Large intestine (tissue), 3 donors: ENCODE measurements at regions not wholly inside any gene's neighbourhood (a gene's known extent, or its start where the extent isn't known, plus 50 kb on each side); places are given as distances from the start of the nearest gene placed in this dataset.

Experiments
- DNase-seq, 2 donors: peaks; one replicate each; pipeline versions ENCODE4 v3.0.0 to v3.0.0-alpha.2; 2013
- H3K27ac ChIP-seq: one replicate; pipeline ENCODE4 v1.5.1; 2013; ENCODE audit warnings: low read length
- H3K27me3 ChIP-seq: 2 replicates; pipeline ENCODE4 v1.6.1; 2013; ENCODE audit warnings: low read length; ENCODE audit not compliant: control insufficient read depth, insufficient read depth
- H3K36me3 ChIP-seq: 2 replicates; pipeline ENCODE4 v1.6.1; 2013; ENCODE audit warnings: low read length; ENCODE audit not compliant: control insufficient read depth, insufficient read depth
- H3K4me1 ChIP-seq: one replicate; pipeline ENCODE4 v1.6.1; 2013; ENCODE audit warnings: low read length; ENCODE audit not compliant: control insufficient read depth, insufficient read depth
- H3K4me3 ChIP-seq: one replicate; pipeline ENCODE4 v1.5.1; 2013; ENCODE audit warnings: low read length
- H3K9me3 ChIP-seq: one replicate; pipeline ENCODE4 v1.6.1; 2013; ENCODE audit warnings: mild to moderate bottlenecking, low read depth, low read length, moderate library complexity; ENCODE audit not compliant: control insufficient read depth
- WGBS: methylation state at CpG from one replicate; pipeline ENCODE4 v1.1.5; 2013; ENCODE audit warnings: low lambda C conversion rate; ENCODE audit not compliant: insufficient coverage; 5-methylcytosine and 5-hydroxymethylcytosine counted together

GRCh38 chr4:32462944-32463343, 1742.8 kb downstream of the PCDH7 start:
- H3K27me3 ChIP-seq = no peaks in the 10 kb centered on the region
- no peaks in the 10 kb centered on the region for H3K9me3 ChIP-seq
- no peaks in the 10 kb centered on the region for H3K4me1 ChIP-seq
- no peak for DNase-seq
- WGBS = no CpG with 5 or more reads among the region's 1 CpG
- H3K36me3 ChIP-seq = no peaks in the 10 kb centered on the region
- no peak overlapping the region for H3K4me3 ChIP-seq
- no peak overlapping the region for H3K27ac ChIP-seq

- Histone ChIP-seq H3K9me3 (no peaks in the 10 kb centered on the region), H3K4me1 (no peaks in the 10 kb centered on the region), H3K36me3 (no peaks in the 10 kb centered on the region), H3K4me3 (no peak overlapping the region), H3K27me3 (no peaks in the 10 kb centered on the region), H3K27ac (no peak overlapping the region)
- DNase-seq = no peak
- WGBS = no CpG with 5 or more reads among the region's 1 CpG
These were observed 1750.0 kb downstream of the PCDH7 start for GRCh38 chr4:32470087-32470585.

- H3K27me3 ChIP-seq = no peaks in the 10 kb centered on the region
- WGBS = no CpG with 5 or more reads among the region's 2 CpGs
- H3K9me3 ChIP-seq = no peaks in the 10 kb centered on the region
- H3K4me1 ChIP-seq = no peaks in the 10 kb centered on the region
- no peak overlapping the region for H3K4me3 ChIP-seq
- H3K27ac ChIP-seq = no peak overlapping the region
- DNase-seq = no peak
- H3K36me3 ChIP-seq = no peaks in the 10 kb centered on the region
These were observed 1752.7 kb downstream of the PCDH7 start for GRCh38 chr4:32472918-32473317.

- Histone ChIP-seq H3K4me1 (no peaks in the 10 kb centered on the region), H3K36me3 (no peaks in the 10 kb centered on the region), H3K9me3 (no peaks in the 10 kb centered on the region), H3K4me3 (no peak overlapping the region), H3K27ac (no peak overlapping the region), H3K27me3 (no peaks in the 10 kb centered on the region)
- DNase-seq = no peak
- no CpG with 5 or more reads among the region's 7 CpGs for WGBS
These were observed 1755.5 kb downstream of the PCDH7 start for GRCh38 chr4:32475710-32476109.

GRCh38 chr4:32477518-32477917, 1757.3 kb downstream of the PCDH7 start:
- Histone ChIP-seq H3K27ac (no peak overlapping the region), H3K9me3 (no peaks in the 10 kb centered on the region), H3K27me3 (no peaks in the 10 kb centered on the region), H3K4me1 (no peaks in the 10 kb centered on the region), H3K4me3 (no peak overlapping the region), H3K36me3 (no peaks in the 10 kb centered on the region)
- WGBS = 33% methylated on average over 1 of the region's 2 CpGs
- no peak for DNase-seq

GRCh38 chr4:32485956-32486355, 1765.8 kb downstream of the PCDH7 start:
- H3K36me3 ChIP-seq = no peaks in the 10 kb centered on the region
- no peaks in the 10 kb centered on the region for H3K27me3 ChIP-seq
- H3K27ac ChIP-seq = no peak overlapping the region
- DNase-seq = no peak
- WGBS = 71% methylated on average over 1 of the region's 2 CpGs
- H3K9me3 ChIP-seq = no peaks in the 10 kb centered on the region
- H3K4me1 ChIP-seq = no peaks in the 10 kb centered on the region
- H3K4me3 ChIP-seq = no peak overlapping the region

- H3K27ac ChIP-seq = no peak overlapping the region
- no peaks in the 10 kb centered on the region for H3K9me3 ChIP-seq
- H3K4me1 ChIP-seq = no peaks in the 10 kb centered on the region
- no peaks in the 10 kb centered on the region for H3K36me3 ChIP-seq
- WGBS = 80% methylated on average over 1 of the region's 1 CpG
- no peak for DNase-seq
- no peaks in the 10 kb centered on the region for H3K27me3 ChIP-seq
- no peak overlapping the region for H3K4me3 ChIP-seq
These were observed 1768.5 kb downstream of the PCDH7 start for GRCh38 chr4:32488690-32489089.

- no peaks in the 10 kb centered on the region for H3K9me3 ChIP-seq
- H3K36me3 ChIP-seq = no peaks in the 10 kb centered on the region
- DNase-seq = no peak
- H3K4me1 ChIP-seq = no peaks in the 10 kb centered on the region
- no peak overlapping the region for H3K4me3 ChIP-seq
- 93% methylated on average over 3 of the region's 5 CpGs for whole genome bisulfite sequencing
- H3K27ac ChIP-seq = no peak overlapping the region
- no peaks in the 10 kb centered on the region for H3K27me3 ChIP-seq
These were observed 1779.0 kb downstream of the PCDH7 start for GRCh38 chr4:32499171-32499570.

- Histone ChIP-seq H3K4me1 (no peaks in the 10 kb centered on the region), H3K4me3 (no peak overlapping the region), H3K27me3 (no peaks in the 10 kb centered on the region), H3K27ac (no peak overlapping the region), H3K9me3 (no peaks in the 10 kb centered on the region), H3K36me3 (no peaks in the 10 kb centered on the region)
- DNase-seq = no peak
- 78% methylated on average over 1 of the region's 3 CpGs for WGBS
These were observed 1783.1 kb downstream of the PCDH7 start for GRCh38 chr4:32503241-32503640.

GRCh38 chr4:32506067-32506466, 1785.9 kb downstream of the PCDH7 start:
- no peak overlapping the region for H3K27ac ChIP-seq
- no peaks in the 10 kb centered on the region for H3K27me3 ChIP-seq

GRCh38 chr4:32519060-32519459, 1798.9 kb downstream of the PCDH7 start:
- Histone ChIP-seq H3K27me3 (no peaks in the 10 kb centered on the region), H3K4me1 (no peaks in the 10 kb centered on the region), H3K36me3 (no peaks in the 10 kb centered on the region), H3K9me3 (no peaks in the 10 kb centered on the region), H3K4me3 (no peak overlapping the region), H3K27ac (no peak overlapping the region)
- DNase-seq = no peak
- WGBS = 73% methylated on average over 3 of the region's 6 CpGs

More at GRCh38 chr4:32506067-32506466, 1785.9 kb downstream of the PCDH7 start:
- H3K4me3 ChIP-seq = no peak overlapping the region
- DNase-seq = no peak
- no peaks in the 10 kb centered on the region for H3K36me3 ChIP-seq
- 78% methylated on average over 1 of the region's 2 CpGs for WGBS
- H3K9me3 ChIP-seq = no peaks in the 10 kb centered on the region
- no peaks in the 10 kb centered on the region for H3K4me1 ChIP-seq
